G401 (cell line): ENCODE measurements at regions not wholly inside any gene's neighbourhood (a gene's known extent, or its start where the extent isn't known, plus 50 kb on each side); places are given as distances from the start of the nearest gene placed in this dataset.
"Not testable (repeated sequence)": the region's sequence is repeated elsewhere in the genome, so short reads cannot be mapped to it uniquely, and the experiment has no call there.

Experiments
- DNase-seq: peaks from one replicate; pipeline ENCODE4 v3.0.0-alpha.2; 2015; ENCODE audit warnings: low spot score
- in situ Hi-C: cut with HindIII; loops from 2 replicates; pipeline ENCODE4 v1.10.0; 2016; ENCODE audit warnings: low sequenced_read_pairs, mixed read lengths

DNA sequence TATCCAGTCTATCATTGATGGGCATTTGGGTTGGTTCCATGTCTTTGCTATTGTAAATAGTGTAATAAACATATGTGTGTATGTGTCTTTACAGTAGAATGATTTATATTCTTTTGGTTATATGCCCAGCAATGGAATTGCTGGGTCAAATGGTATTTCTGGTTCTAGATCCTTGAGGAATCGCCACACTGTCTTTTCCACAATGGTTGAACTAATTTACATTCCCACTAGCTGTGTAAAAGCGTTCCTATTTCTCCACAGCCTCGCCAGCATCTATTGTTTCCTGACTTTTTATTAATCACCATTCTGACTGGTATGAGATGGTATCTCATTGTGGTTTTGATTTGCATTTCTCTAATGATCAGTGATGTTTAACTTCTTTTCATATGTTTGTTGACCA, 152.7 kb downstream of the CAPZA3 start:
- in situ Hi-C loops = not testable (repeated sequence)

DNA sequence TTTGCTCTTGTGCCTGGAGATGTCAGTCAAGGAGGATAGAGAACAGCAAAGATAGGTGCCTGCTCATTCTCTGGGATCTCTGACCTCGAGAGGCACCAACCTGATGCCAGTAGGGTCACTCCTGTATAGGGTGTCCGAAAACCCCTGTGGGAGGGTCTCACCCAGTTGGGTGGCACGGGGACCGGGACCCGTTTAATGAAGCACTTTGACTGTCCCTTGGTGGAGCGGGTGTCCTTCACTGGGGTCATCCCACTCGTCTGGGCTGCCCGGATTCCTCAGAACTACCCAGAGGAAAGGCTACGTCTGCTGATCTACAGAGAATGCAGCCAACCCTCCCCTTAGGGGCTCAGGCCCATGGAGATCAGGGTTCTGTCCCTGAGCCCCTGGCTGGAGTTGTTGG, 157.6 kb downstream of the CAPZA3 start:
- in situ Hi-C loops = no loop called here
- no peak for DNase-seq

More for the DNA sequence above, 152.7 kb downstream of the CAPZA3 start:
- not testable (repeated sequence) for DNase-seq

DNA sequence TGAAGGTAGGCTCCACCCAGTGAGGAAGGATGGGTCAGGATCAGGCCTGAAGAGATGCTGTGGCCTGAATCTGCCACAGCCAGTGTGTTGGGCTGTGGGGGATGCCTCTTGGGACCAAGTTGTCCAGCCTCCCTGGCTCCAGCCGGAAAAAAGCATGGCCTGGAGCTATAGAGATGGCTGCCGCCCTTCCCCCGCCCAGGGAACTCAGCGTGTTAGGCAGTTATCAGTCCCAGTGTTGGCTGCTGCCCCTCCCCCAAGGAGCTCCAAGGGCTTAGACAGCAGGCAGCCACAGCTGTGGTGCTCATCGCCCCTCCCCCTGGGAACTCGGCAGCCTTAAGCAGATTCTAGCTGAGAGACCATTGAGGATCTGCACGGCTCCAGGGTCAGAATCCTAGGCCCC, 158.0 kb downstream of the CAPZA3 start:
- DNase-seq = no peak
- in situ Hi-C loops = no loop called here

DNA sequence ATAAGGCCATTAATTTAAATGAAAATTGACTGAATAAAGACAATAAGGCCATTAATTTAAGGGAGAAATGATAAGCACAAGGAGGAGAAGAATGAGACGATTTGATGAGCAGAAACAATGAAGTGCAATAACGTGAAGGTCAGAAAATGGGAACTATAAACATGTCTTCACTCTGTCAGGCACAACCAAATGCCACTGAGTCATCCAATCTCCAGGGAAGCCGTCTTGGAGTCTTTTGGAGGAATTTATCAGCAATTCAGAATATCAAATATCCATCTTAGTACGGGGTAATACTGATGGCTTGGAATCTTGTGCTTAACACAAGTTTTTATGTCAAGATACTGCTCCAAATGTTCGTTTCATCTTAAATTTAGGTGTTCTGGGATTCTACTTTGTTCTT, 159.9 kb downstream of the CAPZA3 start:
- in situ Hi-C loops = no loop called here
- DNase-seq = no peak

DNA sequence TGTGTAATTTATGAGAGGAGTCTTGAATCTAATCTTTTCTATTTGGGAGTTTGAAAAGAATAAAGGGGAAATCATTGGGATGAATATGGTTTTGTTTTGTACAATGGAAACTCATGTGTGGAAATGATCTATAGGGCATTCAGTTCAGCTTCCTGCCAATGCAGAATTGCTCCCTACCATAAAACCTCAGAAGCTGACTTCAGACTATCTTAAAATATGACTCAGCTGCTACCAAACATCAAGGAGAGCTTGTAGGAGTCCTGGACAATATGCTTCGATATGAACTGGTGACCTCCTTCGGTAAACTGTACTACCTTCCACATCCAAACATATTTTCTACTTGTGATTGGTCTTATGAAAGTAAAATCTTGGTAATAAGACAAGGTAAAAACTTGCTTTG, 160.6 kb downstream of the CAPZA3 start:
- in situ Hi-C loops = no loop called here
- no peak for DNase-seq

DNA sequence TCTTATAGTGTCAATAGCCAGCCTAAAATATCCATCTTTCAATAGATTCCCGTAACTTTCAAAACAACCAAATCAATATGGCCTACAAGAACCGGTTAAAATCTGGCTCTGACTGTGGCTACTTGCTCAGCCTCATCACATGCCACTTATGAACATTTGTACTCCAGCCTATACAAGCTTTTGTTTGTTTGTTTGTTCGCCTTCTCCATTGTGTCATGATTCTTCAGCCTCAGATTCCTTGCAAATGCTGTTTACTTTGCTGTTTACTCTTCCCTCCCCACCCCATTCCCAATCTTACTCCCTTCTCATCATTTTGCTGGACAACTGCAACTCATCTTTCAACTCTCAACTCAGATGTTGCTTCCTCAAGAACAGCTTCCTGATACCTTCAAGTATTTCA, 161.2 kb downstream of the CAPZA3 start:
- no peak for DNase-seq
- in situ Hi-C loops = no loop called here

DNA sequence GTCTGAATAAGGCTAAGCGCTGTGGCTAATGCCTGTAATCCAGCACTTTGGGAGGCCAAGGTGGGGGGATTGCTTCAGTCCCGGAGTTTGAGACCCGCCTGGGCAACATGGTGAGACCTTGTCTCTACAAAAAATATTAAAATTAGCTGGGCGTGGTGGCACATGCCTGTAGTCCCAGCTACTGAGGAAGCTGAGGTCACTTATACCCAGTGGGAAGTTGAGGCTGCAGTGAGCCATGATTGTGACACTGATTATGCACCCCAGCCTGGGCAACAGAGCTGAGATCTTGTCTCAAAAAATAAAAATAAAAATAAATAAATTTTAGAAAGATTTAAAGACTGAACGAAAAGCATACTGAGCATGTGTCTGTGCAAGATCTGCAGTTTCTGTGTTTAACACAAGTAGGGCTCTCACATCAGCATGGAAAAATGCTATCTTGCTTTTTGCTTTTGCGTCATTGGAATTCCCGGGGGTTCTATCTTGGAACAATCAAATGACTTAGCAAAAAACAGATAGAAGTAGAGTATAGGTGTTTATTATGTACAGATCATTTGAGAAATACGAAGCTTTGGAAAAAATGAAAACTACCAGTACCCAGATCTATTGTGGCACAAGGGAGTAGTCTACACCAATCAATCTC, 161.9 kb downstream of the CAPZA3 start:
- DNase-seq = no peak
- in situ Hi-C loops = no loop called here

DNA sequence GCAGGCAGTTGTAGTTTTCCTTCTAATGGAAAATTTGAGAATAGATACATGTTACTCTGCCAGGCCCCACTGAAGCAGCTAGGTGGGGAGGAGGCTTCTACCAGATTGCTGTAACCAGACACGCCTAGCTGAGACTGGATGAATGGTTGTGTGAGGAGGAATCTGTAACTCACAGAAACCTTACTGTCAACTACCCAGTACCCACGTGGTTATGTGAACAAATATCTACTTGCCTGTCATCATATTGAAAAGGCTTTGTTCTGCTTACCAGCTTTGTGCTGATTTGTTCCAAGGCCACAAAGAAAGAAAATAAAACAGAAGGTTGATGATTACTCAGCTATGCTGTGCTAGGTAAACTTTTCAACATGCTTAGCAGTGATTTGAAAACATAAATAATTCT, 167.2 kb downstream of the CAPZA3 start:
- DNase-seq = no peak
- in situ Hi-C loops = no loop called here

DNA sequence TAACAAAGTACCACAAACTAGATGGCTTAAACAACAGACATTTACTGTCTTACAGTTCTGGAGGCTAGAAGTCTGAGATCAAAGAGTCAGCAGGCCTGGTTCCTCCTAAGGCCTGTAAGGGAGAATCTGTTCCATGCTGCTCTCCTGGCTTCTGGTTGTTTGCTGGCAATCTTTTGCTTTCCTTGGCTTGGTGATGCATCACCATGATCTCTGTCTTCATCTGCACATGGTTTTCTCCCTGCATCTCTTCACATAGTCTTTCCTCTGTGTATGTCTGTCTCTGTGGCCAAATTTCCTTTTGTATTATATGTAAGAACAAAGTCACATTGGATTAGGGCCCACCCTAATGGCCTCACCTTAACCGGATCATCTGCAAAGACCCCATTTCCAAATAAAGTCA, 168.5 kb downstream of the CAPZA3 start:
- in situ Hi-C loops = no loop called here
- DNase-seq = no peak

DNA sequence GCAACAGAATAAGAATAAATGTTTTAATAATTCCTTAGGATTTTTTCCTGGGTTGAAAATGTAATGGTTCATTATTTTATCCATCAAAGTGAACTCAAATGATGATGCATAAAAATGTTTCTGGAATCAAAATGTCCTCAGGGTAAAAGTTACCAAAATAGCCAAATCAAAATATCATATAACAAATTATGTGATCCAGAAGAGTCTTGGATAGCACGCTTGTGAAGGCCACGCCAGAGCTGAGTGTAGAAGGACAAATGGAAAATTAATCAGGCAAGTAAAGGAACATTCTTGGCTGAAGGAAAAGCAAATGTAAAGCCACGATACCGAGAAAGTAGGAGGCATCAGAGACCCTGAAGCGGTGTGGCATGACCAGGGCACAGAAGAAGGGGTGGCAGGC, 169.2 kb downstream of the CAPZA3 start:
- DNase-seq = no peak
- in situ Hi-C loops = no loop called here

DNA sequence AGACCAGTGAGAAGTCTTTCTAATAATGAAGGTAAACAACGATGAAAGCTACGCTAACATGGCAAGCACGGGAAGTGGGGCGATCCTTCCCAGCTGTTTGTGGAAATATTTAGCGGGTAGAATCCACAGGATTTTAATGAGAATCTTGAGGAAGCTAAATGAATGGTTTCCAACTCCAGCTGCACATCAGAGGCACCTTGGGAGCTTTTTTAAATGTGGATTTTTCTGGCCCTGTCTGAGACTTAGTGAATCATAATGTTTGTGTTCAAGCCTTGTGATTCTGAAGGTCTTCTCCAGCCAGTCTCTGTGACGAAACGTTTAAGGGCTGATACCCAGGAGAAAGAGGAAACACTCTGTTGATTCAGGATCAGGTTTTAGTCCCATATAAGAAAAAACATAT, 169.8 kb downstream of the CAPZA3 start:
- DNase-seq = no peak
- in situ Hi-C loops = no loop called here

DNA sequence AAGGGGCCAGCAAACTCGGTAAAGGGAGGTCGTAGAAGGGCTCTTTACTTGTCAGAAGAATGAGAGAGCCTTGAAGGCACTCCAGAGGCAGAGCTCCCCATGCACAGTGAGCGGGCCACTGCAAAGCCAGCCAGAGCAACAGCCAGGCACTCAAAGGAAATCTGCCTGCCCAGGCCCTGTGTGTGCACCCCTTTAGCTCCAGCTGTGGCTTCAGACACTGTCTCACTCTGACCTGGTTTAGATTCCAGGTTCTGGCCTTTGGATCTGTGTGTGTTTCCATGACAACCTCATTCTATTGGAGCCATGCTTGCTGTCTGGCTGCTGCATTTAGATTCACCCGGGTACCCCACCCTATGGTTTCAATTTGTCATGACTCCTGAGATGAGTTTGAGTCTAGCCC, 170.3 kb downstream of the CAPZA3 start:
- DNase-seq = no peak
- in situ Hi-C loops = no loop called here

DNA sequence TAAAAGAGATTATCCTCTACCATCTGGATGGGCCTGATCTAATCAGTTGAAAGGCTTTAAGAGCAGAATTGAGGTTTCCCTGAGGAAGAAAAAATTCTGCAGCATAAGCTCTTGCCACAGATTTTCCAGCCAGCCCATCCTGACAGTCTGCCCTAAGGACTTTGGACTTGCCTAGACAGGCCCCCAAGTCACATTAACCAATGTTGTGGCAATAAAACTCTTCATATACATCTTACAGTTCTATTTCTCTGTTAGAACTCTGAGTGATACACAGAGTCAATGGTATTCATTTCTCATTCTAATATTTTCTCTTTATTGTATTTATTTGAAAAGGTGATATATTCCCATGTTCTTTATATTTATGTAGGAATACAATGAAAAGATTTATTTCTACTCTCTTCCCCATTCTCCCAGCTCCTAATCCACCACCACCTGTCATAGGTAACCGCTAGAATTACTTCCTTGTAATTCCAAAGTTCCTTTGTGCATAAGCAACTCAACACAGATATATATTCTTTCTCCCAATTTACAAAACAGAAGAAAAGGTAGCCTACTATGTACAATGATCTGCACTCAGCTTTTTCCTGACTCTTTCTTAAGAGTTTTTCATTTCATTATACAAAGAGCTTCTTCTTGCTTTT, 182.1 kb downstream of the CAPZA3 start:
- in situ Hi-C loops = no loop called here
- DNase-seq = no peak

DNA sequence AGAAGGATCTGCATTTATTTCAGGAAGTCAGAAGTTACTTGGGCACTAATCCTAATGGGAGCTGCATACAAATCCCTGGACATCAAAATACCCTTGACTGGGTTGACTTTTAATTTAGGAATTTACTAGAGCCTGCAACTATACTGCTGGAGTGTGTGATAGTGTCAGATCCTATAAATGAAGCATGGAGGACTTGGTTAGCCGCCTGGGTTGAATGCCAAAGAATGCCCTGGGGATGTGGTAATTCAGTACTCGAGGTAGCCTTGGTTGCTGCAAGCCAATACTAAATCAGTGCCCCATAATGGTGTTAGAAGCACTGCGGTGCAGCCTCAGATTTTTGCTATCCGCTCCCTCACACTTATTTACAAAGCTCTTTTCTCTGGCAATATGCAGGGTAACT, 184.9 kb downstream of the CAPZA3 start:
- in situ Hi-C loops = no loop called here

DNA sequence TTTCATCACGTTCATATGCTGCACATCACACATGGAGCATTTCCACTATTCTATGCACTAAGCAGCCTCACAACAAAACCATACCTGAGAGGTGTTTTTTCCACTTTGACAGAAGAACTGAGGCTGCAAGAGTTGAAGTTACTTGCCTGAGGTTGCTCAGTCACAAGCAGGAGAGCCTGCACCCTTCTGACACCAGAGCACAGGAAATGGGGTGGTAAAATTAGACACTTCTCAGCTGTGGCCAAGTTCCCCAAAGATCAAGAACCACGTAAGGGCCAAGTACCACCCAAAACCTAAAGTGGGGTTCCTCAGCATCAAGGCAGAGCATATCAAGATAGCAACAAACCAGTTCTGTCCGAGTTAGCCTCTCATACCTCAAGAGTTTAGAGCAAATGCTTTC, 185.8 kb downstream of the CAPZA3 start:
- in situ Hi-C loops = no loop called here

More for the DNA sequence above, 184.9 kb downstream of the CAPZA3 start:
- no peak for DNase-seq

DNA sequence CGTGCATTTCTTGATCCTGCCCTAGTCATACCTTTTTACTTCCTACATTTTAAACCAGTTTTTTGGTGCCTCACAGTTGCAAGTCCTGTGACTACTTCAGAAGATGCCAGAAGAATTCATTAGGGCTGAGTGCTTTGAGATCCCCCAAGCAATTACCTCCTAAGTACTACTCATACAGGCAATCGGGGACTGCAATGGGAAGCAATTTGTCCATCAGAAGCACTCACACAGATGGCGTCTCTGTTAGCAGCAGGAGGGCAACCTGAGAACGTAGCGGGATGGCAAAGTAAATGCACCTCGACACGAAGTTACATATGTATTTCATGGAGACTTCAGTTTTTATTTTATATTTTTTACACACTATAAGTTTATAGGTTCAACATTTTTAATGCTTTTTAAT, 188.3 kb downstream of the CAPZA3 start:
- in situ Hi-C loops = no loop called here
- DNase-seq = no peak

More for the DNA sequence above, 185.8 kb downstream of the CAPZA3 start:
- no peak for DNase-seq

DNA sequence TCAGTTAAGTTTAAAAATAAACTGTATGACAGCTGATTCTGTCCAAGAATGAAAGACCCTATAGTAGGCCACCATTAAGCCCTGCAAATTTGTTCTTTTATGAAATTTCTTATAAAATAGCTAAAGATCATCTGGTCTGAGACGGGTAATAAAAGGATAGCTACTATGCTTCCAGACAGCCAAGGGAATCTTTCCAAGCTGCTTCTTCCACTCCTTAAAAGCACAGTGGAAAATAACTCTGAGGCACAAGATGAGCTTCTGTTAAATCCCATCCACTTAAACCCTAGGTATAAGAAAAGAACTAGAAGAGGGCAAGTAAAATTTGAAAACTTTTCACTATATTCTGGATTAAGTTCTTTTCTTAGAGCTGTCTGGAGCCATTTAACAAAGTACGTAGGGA, 194.3 kb downstream of the CAPZA3 start:
- in situ Hi-C loops = no loop called here
- no peak for DNase-seq

DNA sequence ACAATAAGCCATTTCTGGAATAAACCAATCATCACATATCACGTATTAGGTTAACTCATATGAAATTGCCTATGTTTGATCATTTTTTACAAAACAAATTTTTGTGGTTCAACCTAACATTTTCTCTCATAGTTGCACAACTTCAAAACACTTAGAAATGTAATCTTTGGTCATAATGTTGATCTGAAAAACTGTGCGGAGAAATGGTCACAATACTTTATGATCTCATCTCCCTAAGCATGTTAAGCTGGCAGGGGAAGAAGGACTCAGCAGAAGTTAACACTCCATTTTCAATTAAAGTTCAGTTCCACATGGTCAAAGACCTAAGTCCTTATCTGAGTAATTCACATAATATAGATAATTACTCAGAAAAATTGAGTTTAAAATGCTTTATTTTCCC, 194.8 kb downstream of the CAPZA3 start:
- in situ Hi-C loops = no loop called here
- DNase-seq = no peak

DNA sequence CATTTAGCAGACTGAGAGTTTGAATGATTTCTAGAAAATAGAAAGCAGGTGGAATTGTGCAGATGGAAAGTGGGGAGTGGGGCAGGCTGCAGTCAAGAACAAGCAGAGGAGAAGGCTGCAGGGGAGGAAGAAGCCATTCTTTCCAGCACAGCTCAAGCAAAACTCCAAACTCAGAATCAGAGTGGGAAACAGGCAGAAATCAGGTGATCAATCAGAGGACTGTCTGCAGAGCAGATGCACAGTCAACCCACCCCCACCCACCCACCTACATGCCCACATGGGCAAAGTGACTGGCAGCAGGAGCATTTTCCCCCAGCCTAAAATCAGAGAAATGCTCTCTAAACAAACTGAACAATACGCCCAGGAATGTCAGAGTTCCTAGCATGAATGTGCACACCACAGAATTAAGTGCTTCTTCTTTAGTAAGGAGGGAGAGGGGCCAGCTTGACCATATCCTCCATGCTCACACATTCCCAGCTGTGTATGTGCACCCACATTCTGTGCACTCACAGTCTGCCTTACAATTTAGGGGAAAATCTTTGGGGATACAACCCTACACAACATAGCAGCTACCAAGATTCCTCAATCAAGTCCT, 194.1 kb upstream of the PLEKHA5 start:
- in situ Hi-C loops = no loop called here
- DNase-seq = no peak

DNA sequence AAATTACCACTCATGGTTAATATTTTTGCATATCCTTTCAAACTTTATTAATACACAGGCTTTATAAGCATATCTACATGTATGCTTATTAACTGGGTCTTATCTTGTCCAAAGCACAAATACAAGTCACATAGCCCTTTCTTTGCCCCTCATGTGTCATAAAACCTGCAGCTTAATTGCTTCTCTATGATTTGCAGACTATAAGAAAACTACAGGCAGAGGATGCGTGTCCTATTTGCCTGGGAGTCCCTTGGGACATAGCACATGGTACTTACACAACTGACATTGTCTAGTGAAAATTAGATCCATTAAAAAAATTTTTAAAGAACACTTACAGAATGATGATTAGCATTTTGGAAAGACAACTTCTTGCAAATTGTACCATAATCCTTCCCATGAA, 190.5 kb upstream of the PLEKHA5 start:
- in situ Hi-C loops = no loop called here
- no peak for DNase-seq

DNA sequence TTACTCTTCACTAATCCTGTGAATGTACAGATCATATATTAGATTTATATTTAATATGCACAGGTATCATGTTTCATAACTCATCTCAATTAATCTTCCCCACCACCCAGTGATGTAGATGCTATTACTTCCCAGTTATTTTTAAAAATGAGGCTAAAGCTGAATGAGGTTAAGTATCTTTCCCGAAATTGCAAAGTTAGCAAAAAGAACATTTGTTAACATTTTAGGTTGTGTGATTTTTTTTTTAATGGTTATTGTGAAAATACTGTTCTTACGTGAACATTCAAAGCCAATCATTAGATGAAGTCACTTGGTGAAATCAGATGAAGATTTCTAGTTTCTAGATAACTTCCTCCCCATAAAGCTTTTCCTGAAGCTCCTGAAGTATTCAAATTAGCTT, 186.9 kb upstream of the PLEKHA5 start:
- in situ Hi-C loops = no loop called here
- no peak for DNase-seq
